Fibroblast of pulmonary artery (primary cell): ENCODE measurements at regions not wholly inside any gene's neighbourhood (a gene's known extent, or its start where the extent isn't known, plus 50 kb on each side); places are given as distances from the start of the nearest gene placed in this dataset.

ENCODE experiments used
- DNase-seq: peaks from one replicate; pipeline ENCODE4 v3.0.0-alpha.2; 2010; ENCODE audit warnings: low read depth
- H3K4me3 ChIP-seq: replicated peaks from 2 replicates; pipeline ENCODE4 v1.5.1; 2011; ENCODE audit warnings: low read depth, mild to moderate bottlenecking, control low read depth, low read length, moderate library complexity
- CTCF ChIP-seq: IDR thresholded peaks from 2 replicates; pipeline ENCODE4 v1.5.1; 2011; ENCODE audit warnings: mild to moderate bottlenecking, control low read depth, low read length, inconsistent platforms; ENCODE audit errors: missing control alignments

GRCh38 chr3:40672861-40673260, 148.1 kb downstream of the ZNF621 start:
- no peak for TF ChIP-seq CTCF
- no peak overlapping the region for H3K4me3 ChIP-seq
- no peak for DNase-seq

- DNase-seq: no peak
- no peak for TF ChIP-seq CTCF
- H3K4me3 ChIP-seq: no peak overlapping the region
Observed at GRCh38 chr3:40677321-40677720, 152.6 kb downstream of the ZNF621 start.

- no peak for TF ChIP-seq CTCF
- no peak for DNase-seq
- H3K4me3 ChIP-seq: no peak overlapping the region
Observed at GRCh38 chr3:40677749-40678148, 153.0 kb downstream of the ZNF621 start.

DNA sequence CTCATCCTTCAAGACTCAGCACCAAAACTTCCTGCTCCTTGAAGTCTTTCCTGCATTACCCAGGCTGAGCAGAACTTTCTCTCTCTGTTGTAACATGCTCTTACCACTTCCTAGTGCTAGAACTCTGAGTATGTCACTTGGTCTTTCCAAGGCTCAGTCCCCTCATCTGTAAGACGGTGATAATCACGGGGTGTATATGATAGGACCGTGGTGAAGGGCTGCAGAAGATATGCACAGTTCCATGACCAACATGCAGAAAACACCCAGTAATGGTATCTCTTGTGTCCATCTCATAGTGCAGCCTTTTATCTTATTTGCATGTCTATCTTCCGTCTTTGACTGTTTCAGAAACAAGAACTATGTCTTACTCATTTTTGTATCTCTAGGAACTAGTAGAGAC, 154.5 kb downstream of the ZNF621 start:
- TF ChIP-seq CTCF: no peak
- DNase-seq: no peak
- no peak overlapping the region for H3K4me3 ChIP-seq

GRCh38 chr3:40680685-40681657, 156.2 kb downstream of the ZNF621 start:
- no peak overlapping the region for H3K4me3 ChIP-seq
- DNase-seq: no peak
- no peak for TF ChIP-seq CTCF

- TF ChIP-seq CTCF: no peak
- no peak overlapping the region for H3K4me3 ChIP-seq
- DNase-seq: no peak
Observed at GRCh38 chr3:40681658-40682055, 156.9 kb downstream of the ZNF621 start.

- no peak for TF ChIP-seq CTCF
- no peak for DNase-seq
Observed at GRCh38 chr3:40689837-40690236, 165.1 kb downstream of the ZNF621 start.

More at GRCh38 chr3:40689837-40690236, 165.1 kb downstream of the ZNF621 start:
- no peak overlapping the region for H3K4me3 ChIP-seq
